ENCODE measurements at regions not wholly inside any gene's neighbourhood (a gene's known extent, or its start where the extent isn't known, plus 50 kb on each side); places are given as distances from the start of the nearest gene placed in this dataset.
"Not testable (repeated sequence)": the region's sequence is repeated elsewhere in the genome, so short reads cannot be mapped to it uniquely, and the experiment has no call there.

DNA sequence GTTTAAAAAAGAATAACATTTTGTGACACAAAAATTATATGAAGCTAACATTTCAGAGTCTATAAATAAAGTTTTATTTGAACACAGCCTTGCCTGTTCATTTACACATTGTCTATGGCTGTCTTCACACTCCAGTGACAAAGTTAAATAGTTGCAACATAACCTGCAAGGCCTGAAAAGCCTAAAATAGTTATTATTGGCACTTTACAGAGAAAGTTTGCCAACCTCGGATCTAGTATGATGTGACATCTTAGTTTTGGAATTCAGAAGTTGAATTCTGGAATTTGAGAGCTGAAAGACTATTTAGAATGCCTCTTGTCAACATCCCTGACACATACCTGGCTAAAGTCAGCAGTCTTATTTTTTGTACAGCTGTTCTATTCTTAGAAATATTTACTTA is 68.3 kb downstream of the DYRK2 start:
- H3K36me3 ChIP-seq, result no peaks in the 10 kb centered on the region
- H3K27me3 ChIP-seq, result no peaks in the 10 kb centered on the region
- intact Hi-C loops (cut with DNase I), result no loop called here
- no peaks in the 10 kb centered on the region for H3K4me1 ChIP-seq
- no peak for DNase-seq (ENCODE audit: extremely low spot score in 2 of 2)
- no peak overlapping the region for H3K4me3 ChIP-seq
- H3K27ac ChIP-seq, result no peak overlapping the region
- TF ChIP-seq POLR2AphosphoS5 (IDR thresholded peaks at IDR 0.05; ENCODE audit: insufficient read depth in 1 of 2, low read depth in 1 of 2) (no peak), POLR2A (IDR thresholded peaks at IDR 0.05) (no peak)
- TF ChIP-seq, protein P1, sequence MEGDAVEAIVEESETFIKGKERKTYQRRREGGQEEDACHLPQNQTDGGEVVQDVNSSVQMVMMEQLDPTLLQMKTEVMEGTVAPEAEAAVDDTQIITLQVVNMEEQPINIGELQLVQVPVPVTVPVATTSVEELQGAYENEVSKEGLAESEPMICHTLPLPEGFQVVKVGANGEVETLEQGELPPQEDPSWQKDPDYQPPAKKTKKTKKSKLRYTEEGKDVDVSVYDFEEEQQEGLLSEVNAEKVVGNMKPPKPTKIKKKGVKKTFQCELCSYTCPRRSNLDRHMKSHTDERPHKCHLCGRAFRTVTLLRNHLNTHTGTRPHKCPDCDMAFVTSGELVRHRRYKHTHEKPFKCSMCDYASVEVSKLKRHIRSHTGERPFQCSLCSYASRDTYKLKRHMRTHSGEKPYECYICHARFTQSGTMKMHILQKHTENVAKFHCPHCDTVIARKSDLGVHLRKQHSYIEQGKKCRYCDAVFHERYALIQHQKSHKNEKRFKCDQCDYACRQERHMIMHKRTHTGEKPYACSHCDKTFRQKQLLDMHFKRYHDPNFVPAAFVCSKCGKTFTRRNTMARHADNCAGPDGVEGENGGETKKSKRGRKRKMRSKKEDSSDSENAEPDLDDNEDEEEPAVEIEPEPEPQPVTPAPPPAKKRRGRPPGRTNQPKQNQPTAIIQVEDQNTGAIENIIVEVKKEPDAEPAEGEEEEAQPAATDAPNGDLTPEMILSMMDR (IDR thresholded peaks at IDR 0.05), result no peak
- no peaks in the 10 kb centered on the region for H3K9me3 ChIP-seq

- H3K36me3 ChIP-seq; H3K27ac ChIP-seq; H3K4me1 ChIP-seq; DNase-seq (ENCODE audit: extremely low spot score in 2 of 2); H3K27me3 ChIP-seq; intact Hi-C loops (cut with DNase I); H3K4me3 ChIP-seq; H3K9me3 ChIP-seq: not testable (repeated sequence)
Observed at GRCh38 chr12:67719303-67719702, 70.8 kb downstream of the DYRK2 start.

DNA sequence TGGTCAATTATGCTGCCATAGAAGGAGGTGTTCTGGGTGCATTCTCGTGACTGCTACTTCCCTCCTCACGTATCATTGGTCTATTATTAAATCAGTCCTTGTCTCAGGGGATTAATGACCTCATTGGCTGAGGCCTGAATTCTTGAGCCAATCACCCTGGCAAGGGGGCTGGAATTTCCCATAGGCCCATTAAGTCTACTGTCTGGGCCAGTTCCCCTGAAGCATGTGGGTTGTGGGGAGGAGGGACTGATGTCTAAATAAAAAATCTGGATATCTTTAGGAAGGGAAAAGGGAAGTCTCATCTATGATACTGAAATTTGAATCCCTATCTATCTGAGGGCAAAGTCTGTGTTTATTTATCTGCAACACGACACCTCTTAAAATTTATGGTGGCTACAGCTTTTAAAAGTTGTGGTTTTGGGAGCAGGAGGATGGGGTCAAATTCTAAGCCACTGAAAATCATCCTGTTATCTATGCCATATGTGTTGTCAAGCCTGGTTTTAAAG is 71.9 kb downstream of the DYRK2 start:
- Histone ChIP-seq H3K36me3 (no peaks in the 10 kb centered on the region), H3K4me1 (no peaks in the 10 kb centered on the region), H3K4me3 (no peak overlapping the region), H3K27me3 (no peaks in the 10 kb centered on the region), H3K9me3 (no peaks in the 10 kb centered on the region), H3K27ac (no peak overlapping the region)
- no peak for DNase-seq (ENCODE audit: extremely low spot score in 2 of 2)
- intact Hi-C loops (cut with DNase I), result no loop called here
- TF ChIP-seq POLR2AphosphoS5 (IDR thresholded peaks at IDR 0.05; ENCODE audit: insufficient read depth in 1 of 2, low read depth in 1 of 2) (no peak), POLR2A (IDR thresholded peaks at IDR 0.05) (no peak)
- TF ChIP-seq, protein P1 (IDR thresholded peaks at IDR 0.05), result no peak

DNA sequence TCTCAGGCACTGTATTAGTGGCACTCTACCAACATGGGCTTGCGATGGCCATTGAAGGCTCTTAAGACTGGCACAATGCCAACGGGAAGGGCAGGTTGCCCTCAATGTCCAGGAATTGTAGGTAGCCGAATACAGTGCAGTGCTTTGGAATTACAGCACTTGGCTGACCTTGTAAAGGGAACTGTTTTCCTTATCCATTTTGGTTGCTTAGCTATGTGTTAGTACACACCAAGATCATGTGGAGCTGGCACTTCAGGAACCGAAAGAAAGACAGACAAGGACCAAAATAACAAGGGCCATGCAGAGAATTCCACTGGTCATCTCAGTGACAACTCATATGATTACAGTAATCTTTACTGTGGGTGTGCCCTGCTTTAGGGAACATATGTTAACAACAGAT is 72.7 kb downstream of the DYRK2 start:
- intact Hi-C loops (cut with DNase I), result no loop called here
- H3K4me3 ChIP-seq, result no peak overlapping the region
- no peaks in the 10 kb centered on the region for H3K36me3 ChIP-seq
- no peaks in the 10 kb centered on the region for H3K27me3 ChIP-seq
- no peak for DNase-seq (ENCODE audit: extremely low spot score in 2 of 2)
- H3K9me3 ChIP-seq, result no peaks in the 10 kb centered on the region
- H3K4me1 ChIP-seq, result no peaks in the 10 kb centered on the region
- no peak overlapping the region for H3K27ac ChIP-seq
- TF ChIP-seq POLR2A (IDR thresholded peaks at IDR 0.05) (no peak), POLR2AphosphoS5 (IDR thresholded peaks at IDR 0.05; ENCODE audit: insufficient read depth in 1 of 2, low read depth in 1 of 2) (no peak)
- TF ChIP-seq, protein P1 (IDR thresholded peaks at IDR 0.05), result no peak

DNA sequence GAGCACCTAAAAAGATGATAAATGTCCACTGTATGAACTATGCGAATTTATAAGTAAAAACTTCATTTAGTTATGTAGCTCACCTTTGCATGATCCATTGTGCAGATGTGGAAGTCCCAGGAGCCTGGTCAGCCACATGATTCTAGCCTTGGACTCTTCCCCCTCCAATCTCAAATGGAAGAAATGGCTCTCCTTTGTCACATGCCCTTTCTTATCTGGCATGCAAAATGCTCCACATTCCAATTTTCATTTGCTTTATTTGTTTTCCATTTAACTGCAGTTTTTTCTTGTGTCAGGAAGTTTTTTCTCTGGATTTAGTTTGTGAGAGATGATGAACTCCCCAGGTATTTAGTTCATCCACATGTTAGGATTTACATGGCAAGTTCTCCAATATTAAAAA is 73.8 kb downstream of the DYRK2 start:
- no peak overlapping the region for H3K27ac ChIP-seq
- intact Hi-C loops (cut with DNase I), result no loop called here
- H3K36me3 ChIP-seq, result no peaks in the 10 kb centered on the region
- DNase-seq (ENCODE audit: extremely low spot score in 2 of 2), result no peak
- H3K4me1 ChIP-seq, result no peaks in the 10 kb centered on the region
- no peaks in the 10 kb centered on the region for H3K27me3 ChIP-seq
- TF ChIP-seq POLR2A (IDR thresholded peaks at IDR 0.05), result no peak
- H3K4me3 ChIP-seq, result no peak overlapping the region
- H3K9me3 ChIP-seq, result no peaks in the 10 kb centered on the region

- no peaks in the 10 kb centered on the region for H3K36me3 ChIP-seq
- intact Hi-C loops (cut with DNase I), result no loop called here
Observed at GRCh38 chr12:67726868-67727267, 78.3 kb downstream of the DYRK2 start.

More at GRCh38 chr12:67726868-67727267, 78.3 kb downstream of the DYRK2 start:
- H3K27me3 ChIP-seq, result no peaks in the 10 kb centered on the region
- H3K27ac ChIP-seq, result no peak overlapping the region
- no peaks in the 10 kb centered on the region for H3K9me3 ChIP-seq
- no peak for DNase-seq (ENCODE audit: extremely low spot score in 2 of 2)
- H3K4me3 ChIP-seq, result no peak overlapping the region
- TF ChIP-seq POLR2AphosphoS5 (IDR thresholded peaks at IDR 0.05; ENCODE audit: insufficient read depth in 1 of 2, low read depth in 1 of 2) (no peak), POLR2A (IDR thresholded peaks at IDR 0.05) (no peak)
- TF ChIP-seq, protein P1 (IDR thresholded peaks at IDR 0.05), result no peak
- no peaks in the 10 kb centered on the region for H3K4me1 ChIP-seq
